Chondrocyte (in vitro differentiated cells): ENCODE measurements at regions not wholly inside any gene's neighbourhood (a gene's known extent, or its start where the extent isn't known, plus 50 kb on each side); places are given as distances from the start of the nearest gene placed in this dataset.

Experiments used
- DNase-seq: peaks from one replicate; pipeline ENCODE4 v3.0.0; 2021; ENCODE audit warnings: mixed read lengths, low spot score
- H3K27ac Mint-ChIP-seq: one replicate; pipeline ENCODE4 v1.8.0; 2021; ENCODE audit warnings: mild to moderate bottlenecking, moderate library complexity, mixed read lengths; ENCODE audit not compliant: unreplicated experiment
- H3K27me3 Mint-ChIP-seq: 2 replicates; pipeline ENCODE4 v1.8.0; 2021; ENCODE audit warnings: low read depth, mixed read lengths
- H3K36me3 Mint-ChIP-seq: 2 replicates; pipeline ENCODE4 v1.8.0; 2021; ENCODE audit warnings: low read depth, mixed read lengths
- H3K4me1 Mint-ChIP-seq: 2 replicates; pipeline ENCODE4 v1.8.0; 2021; ENCODE audit warnings: low read depth, mild to moderate bottlenecking, mixed read lengths
- H3K4me3 Mint-ChIP-seq: one replicate; pipeline ENCODE4 v1.8.0; 2021; ENCODE audit warnings: mild to moderate bottlenecking, moderate library complexity, mixed read lengths; ENCODE audit not compliant: unreplicated experiment
- H3K9me3 Mint-ChIP-seq: 2 replicates; pipeline ENCODE4 v1.8.0; 2021; ENCODE audit warnings: low read depth, mixed read lengths
- CTCF ChIP-seq: fragments of 200-600 bp; sonication (generic); IDR thresholded peaks from 2 replicates; pipeline ENCODE4 v1.5.0; 2021; ENCODE audit warnings: antibody characterized with exemption, mild to moderate bottlenecking, moderate library complexity

DNA sequence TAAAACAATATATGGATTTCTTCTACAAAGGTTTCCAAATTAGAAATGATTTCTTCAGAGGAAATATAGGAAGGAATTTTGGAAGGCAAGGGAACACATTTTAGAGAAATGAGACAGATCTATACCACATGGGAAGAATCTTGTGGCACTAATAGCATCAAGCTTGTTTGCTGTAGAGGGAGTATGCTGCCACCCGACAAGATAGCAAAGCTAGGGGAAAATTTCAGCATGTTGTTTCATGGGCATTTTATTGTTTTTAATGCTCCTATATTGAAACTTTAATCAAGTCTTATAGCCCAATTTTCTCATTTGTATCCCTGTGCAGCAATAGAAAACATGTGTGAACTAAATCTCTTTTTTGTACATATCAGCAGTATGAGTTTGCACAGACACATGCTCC is 551.7 kb upstream of the INTU start:
- peaks cover 3% of the 10 kb centered on the region for H3K9me3 Mint-ChIP-seq
- no peak for TF ChIP-seq CTCF
- no peaks in the 10 kb centered on the region for H3K27me3 Mint-ChIP-seq
- no peak for DNase-seq
- H3K4me1 Mint-ChIP-seq: peaks cover 14% of the 10 kb centered on the region
- peaks cover 2% of the 10 kb centered on the region for H3K36me3 Mint-ChIP-seq
- no peak overlapping the region for H3K4me3 Mint-ChIP-seq
- H3K27ac Mint-ChIP-seq: no peak overlapping the region

GRCh38 chr4:127082986-127083385 is 549.8 kb upstream of the INTU start:
- Mint-ChIP-seq H3K36me3 (peaks cover 2% of the 10 kb centered on the region), H3K4me3 (no peak overlapping the region), H3K27ac (no peak overlapping the region), H3K27me3 (no peaks in the 10 kb centered on the region), H3K9me3 (peaks cover 11% of the 10 kb centered on the region), H3K4me1 (peaks cover 14% of the 10 kb centered on the region)
- TF ChIP-seq CTCF: no peak
- no peak for DNase-seq

- Mint-ChIP-seq H3K27me3 (no peaks in the 10 kb centered on the region), H3K4me3 (no peak overlapping the region), H3K4me1 (peaks cover 14% of the 10 kb centered on the region), H3K36me3 (peaks cover 2% of the 10 kb centered on the region), H3K9me3 (peaks cover 11% of the 10 kb centered on the region), H3K27ac (no peak overlapping the region)
- DNase-seq: no peak
- no peak for TF ChIP-seq CTCF
Observed at GRCh38 chr4:127084666-127085065, 548.1 kb upstream of the INTU start.

DNA sequence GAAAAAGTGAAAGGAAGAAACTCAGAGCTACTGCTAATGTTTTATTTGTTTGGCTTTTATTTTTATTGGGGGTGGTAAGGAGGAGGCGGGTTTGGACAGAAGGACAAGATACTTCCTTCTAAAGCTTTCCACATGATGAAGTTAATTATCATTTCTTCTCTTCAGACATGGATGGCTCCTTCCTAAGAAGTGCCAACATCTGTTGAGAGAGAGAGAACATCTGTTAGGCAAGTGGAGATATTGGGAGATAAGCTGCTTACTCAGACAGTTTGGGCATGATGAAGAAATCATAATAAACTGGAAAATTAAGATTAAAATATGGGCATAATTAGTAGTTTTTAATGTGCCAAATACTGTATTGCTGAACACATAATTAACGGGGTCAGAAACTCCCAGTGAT is 535.7 kb upstream of the INTU start:
- H3K27ac Mint-ChIP-seq: no peak overlapping the region
- no peak for TF ChIP-seq CTCF
- peaks cover 3% of the 10 kb centered on the region for H3K4me1 Mint-ChIP-seq
- DNase-seq: no peak
- H3K9me3 Mint-ChIP-seq: peaks cover 8% of the 10 kb centered on the region
- no peaks in the 10 kb centered on the region for H3K36me3 Mint-ChIP-seq
- no peak overlapping the region for H3K4me3 Mint-ChIP-seq
- no peaks in the 10 kb centered on the region for H3K27me3 Mint-ChIP-seq

GRCh38 chr4:127102361-127102760 is 530.4 kb upstream of the INTU start:
- TF ChIP-seq CTCF: no peak
- peaks cover 8% of the 10 kb centered on the region for H3K9me3 Mint-ChIP-seq
- no peaks in the 10 kb centered on the region for H3K27me3 Mint-ChIP-seq
- peaks cover 1% of the 10 kb centered on the region for H3K36me3 Mint-ChIP-seq
- H3K27ac Mint-ChIP-seq: no peak overlapping the region
- no peaks in the 10 kb centered on the region for H3K4me1 Mint-ChIP-seq
- no peak overlapping the region for H3K4me3 Mint-ChIP-seq
- DNase-seq: no peak
